DOHH2 (cell line): ENCODE measurements at regions not wholly inside any gene's neighbourhood (a gene's known extent, or its start where the extent isn't known, plus 50 kb on each side); places are given as distances from the start of the nearest gene placed in this dataset.

Source experiments
- EZH2phosphoT487 ChIP-seq: fragments of 200-600 bp; sonication (generic); IDR thresholded peaks from 2 replicates; pipeline ENCODE4 v1.6.1; 2017; ENCODE audit warnings: borderline replicate concordance, mild to moderate bottlenecking, antibody characterized with exemption, low read length, moderate library complexity, mixed read lengths
- TF ChIP-seq, protein P1 (sequence below): fragments of 200-600 bp; sonication (generic); IDR thresholded peaks from one replicate; pipeline ENCODE4 v1.5.1; 2014; ENCODE audit warnings: antibody characterized with exemption, mild to moderate bottlenecking, low read depth, low read length; ENCODE audit not compliant: poor library complexity, severe bottlenecking

- TF ChIP-seq, protein P1, sequence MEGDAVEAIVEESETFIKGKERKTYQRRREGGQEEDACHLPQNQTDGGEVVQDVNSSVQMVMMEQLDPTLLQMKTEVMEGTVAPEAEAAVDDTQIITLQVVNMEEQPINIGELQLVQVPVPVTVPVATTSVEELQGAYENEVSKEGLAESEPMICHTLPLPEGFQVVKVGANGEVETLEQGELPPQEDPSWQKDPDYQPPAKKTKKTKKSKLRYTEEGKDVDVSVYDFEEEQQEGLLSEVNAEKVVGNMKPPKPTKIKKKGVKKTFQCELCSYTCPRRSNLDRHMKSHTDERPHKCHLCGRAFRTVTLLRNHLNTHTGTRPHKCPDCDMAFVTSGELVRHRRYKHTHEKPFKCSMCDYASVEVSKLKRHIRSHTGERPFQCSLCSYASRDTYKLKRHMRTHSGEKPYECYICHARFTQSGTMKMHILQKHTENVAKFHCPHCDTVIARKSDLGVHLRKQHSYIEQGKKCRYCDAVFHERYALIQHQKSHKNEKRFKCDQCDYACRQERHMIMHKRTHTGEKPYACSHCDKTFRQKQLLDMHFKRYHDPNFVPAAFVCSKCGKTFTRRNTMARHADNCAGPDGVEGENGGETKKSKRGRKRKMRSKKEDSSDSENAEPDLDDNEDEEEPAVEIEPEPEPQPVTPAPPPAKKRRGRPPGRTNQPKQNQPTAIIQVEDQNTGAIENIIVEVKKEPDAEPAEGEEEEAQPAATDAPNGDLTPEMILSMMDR, result no peak
- TF ChIP-seq EZH2phosphoT487, result no peak
These were observed 344.7 kb upstream of the NPSR1 start for GRCh38 chr7:34313289-34313688.
